ENCODE measurements at regions not wholly inside any gene's neighbourhood (a gene's known extent, or its start where the extent isn't known, plus 50 kb on each side); places are given as distances from the start of the nearest gene placed in this dataset.
"Not testable (repeated sequence)": the region's sequence is repeated elsewhere in the genome, so short reads cannot be mapped to it uniquely, and the experiment has no call there.

DNA sequence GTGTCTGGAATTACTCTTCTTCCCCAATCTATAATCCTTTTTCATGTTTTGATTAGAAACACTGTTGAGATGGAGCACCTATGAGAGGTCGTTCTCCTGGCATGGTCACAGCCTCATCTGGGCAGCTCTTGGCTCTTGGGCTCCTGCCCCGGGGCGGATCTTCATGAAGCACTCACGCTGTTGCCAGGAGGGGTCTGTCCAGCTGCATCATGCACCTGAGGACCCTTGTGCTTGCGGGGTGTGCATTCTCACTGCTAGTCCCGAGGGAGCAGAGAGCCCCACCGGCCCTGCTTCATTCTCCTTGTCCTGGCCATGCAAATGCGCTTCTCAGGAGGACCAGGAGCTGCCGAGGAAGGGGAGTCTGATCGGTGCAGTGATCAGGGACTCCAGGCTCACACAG is 117.6 kb upstream of the S1PR3 start:
- Histone ChIP-seq H3K4me3 (no peak overlapping the region), H3K27ac (peak overlapping the region in 1 of 2 donors; percentile 74), H3K4me1 (peaks cover 0 to 23% of the 10 kb centered on the region in 2 donors), H3K36me3 (no peaks in the 10 kb centered on the region), H3K27me3 (no peaks in the 10 kb centered on the region), H3K9me3 (peaks cover 0 to 8% of the 10 kb centered on the region in 2 donors)
- DNase-seq (ENCODE audit: low spot score): no peak
- TF ChIP-seq, protein P1, sequence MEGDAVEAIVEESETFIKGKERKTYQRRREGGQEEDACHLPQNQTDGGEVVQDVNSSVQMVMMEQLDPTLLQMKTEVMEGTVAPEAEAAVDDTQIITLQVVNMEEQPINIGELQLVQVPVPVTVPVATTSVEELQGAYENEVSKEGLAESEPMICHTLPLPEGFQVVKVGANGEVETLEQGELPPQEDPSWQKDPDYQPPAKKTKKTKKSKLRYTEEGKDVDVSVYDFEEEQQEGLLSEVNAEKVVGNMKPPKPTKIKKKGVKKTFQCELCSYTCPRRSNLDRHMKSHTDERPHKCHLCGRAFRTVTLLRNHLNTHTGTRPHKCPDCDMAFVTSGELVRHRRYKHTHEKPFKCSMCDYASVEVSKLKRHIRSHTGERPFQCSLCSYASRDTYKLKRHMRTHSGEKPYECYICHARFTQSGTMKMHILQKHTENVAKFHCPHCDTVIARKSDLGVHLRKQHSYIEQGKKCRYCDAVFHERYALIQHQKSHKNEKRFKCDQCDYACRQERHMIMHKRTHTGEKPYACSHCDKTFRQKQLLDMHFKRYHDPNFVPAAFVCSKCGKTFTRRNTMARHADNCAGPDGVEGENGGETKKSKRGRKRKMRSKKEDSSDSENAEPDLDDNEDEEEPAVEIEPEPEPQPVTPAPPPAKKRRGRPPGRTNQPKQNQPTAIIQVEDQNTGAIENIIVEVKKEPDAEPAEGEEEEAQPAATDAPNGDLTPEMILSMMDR (IDR thresholded peaks at IDR 0.05): no peak

DNA sequence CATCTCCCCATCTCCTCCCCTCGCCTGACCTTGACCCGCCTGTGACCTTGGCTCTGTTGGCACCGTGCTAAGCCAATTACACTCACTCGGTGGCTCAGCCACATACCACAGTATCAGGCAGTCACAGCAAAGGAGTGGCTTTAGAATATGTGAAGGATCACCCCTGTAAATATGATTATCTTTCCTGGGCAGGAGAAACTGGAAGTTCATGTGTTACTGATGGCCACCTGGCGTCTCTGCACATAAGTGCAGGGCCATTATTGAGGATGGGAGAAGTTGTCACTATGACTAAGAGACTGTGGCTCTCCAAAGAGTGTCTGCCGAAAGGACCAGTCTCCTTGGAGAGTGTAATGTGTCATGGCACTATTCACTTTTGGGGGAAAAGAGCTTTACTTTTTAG is 116.9 kb upstream of the S1PR3 start:
- Histone ChIP-seq H3K27ac (peak overlapping the region in 1 of 2 donors; percentile 74), H3K4me1 (peaks cover 0 to 23% of the 10 kb centered on the region in 2 donors), H3K36me3 (no peaks in the 10 kb centered on the region), H3K4me3 (no peak overlapping the region), H3K9me3 (peaks cover 0 to under 1% of the 10 kb centered on the region in 2 donors), H3K27me3 (no peaks in the 10 kb centered on the region)
- DNase-seq (ENCODE audit: low spot score): no peak
- TF ChIP-seq, protein P1 (IDR thresholded peaks at IDR 0.05): peak in 1 of 2 donors; percentile 48

DNA sequence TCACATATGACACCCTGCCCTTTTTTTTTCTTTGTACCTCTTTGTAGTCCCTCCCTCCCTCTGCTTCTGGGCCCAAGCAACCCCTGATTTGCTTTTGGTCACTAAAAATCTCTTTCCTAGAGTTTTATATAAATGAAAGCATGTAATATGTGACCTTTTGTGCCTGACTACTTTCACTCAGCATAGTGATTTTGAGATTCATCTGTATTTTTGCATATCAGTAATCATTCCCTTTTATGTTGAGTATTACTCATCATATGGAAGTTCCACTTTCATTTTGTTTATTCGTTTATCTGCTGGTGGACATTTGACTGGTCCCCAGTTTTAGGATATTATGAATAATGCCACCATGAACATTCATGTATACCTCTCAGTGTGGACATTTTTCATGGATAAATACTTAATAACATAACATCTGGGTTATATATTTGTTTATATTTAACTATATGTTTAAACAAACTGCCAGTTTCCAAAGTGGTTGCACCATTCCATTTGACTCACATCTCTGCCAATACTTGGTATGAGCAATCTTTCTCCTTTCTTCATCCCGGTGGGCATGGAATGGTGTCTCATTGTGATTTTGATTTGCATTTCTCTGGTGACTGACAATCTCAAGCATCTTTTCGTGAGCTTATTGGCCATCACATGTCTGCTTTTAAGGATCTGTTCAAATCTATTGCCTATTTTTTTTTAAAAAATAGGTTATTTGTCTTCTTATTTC is 115.7 kb upstream of the S1PR3 start:
- H3K4me3 ChIP-seq: no peak overlapping the region
- H3K4me1 ChIP-seq: peaks cover 0 to 23% of the 10 kb centered on the region in 2 donors
- H3K27ac ChIP-seq: no peak overlapping the region
- TF ChIP-seq, protein P1 (IDR thresholded peaks at IDR 0.05): no peak
- no peak for DNase-seq (ENCODE audit: low spot score)
- H3K27me3 ChIP-seq: no peaks in the 10 kb centered on the region
- H3K9me3 ChIP-seq: no peaks in the 10 kb centered on the region
- no peaks in the 10 kb centered on the region for H3K36me3 ChIP-seq

DNA sequence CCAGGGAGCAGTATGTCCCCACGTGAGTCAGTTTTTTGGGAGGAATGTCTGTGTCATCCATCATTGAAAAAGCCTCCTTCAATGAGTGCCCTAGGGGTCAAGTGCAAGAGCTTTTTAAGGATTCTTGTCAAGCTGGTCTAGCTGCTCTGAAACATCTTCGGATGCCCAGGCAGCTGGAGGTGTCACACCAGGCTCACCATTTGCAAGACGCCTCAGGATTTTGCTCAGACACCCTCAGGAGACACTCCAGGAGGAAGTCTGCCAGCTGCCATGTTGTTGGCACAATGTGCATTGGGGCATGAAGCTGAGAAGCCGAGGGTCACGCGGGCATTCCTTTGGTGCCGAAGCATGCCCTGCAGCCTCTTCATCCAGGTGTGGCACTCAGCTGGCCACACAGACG is 111.1 kb upstream of the S1PR3 start:
- no peak overlapping the region for H3K4me3 ChIP-seq
- no peak for DNase-seq (ENCODE audit: low spot score)
- H3K36me3 ChIP-seq: no peaks in the 10 kb centered on the region
- H3K9me3 ChIP-seq: no peaks in the 10 kb centered on the region
- H3K4me1 ChIP-seq: no peaks in the 10 kb centered on the region
- H3K27ac ChIP-seq: no peak overlapping the region
- TF ChIP-seq, protein P1 (IDR thresholded peaks at IDR 0.05): no peak
- H3K27me3 ChIP-seq: no peaks in the 10 kb centered on the region

DNA sequence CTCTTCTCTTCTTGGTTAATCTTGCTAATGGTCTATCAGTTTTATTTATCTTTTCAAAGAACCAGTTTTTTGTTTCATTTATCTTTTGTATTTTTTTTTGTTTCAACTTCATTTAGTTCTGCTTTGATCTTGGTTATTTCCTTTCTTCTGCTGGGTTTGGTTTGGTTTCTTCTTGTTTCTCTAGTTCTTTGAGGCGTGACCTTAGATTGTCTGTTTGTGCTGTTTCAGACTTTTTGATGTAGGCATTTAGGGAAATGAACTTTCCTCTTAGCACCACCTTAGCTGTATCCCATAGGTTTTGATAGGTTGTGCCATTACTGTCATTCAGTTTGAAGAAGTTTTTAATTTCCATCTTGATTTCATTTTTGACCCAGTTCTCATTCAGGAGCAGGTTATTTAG is 107.0 kb upstream of the S1PR3 start:
- not testable (repeated sequence) for DNase-seq (ENCODE audit: low spot score); H3K9me3 ChIP-seq; H3K4me3 ChIP-seq; H3K4me1 ChIP-seq; H3K27ac ChIP-seq; H3K27me3 ChIP-seq; H3K36me3 ChIP-seq

DNA sequence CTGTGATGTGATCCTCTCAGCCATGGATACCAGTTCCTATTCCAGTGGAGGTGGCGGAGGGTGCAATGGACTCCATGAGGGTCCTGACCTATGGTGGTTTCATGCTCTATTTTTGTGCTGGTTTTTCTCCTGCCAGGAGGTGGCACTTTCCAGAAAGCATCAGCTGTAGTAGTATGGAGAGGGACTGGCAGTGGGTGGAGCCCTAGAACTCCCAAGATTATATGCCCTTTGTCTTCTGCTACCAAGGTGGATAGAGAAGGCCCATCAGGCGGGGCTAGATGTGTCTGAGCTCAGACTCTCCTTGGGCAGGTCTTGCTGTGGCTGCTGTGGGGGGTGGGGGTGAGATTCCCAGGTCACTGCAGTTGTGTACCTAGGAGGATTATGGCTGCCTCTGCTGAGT is 104.5 kb upstream of the S1PR3 start:
- not testable (repeated sequence) for DNase-seq (ENCODE audit: low spot score); H3K4me1 ChIP-seq; H3K9me3 ChIP-seq; H3K36me3 ChIP-seq; H3K27ac ChIP-seq; H3K27me3 ChIP-seq; H3K4me3 ChIP-seq

DNA sequence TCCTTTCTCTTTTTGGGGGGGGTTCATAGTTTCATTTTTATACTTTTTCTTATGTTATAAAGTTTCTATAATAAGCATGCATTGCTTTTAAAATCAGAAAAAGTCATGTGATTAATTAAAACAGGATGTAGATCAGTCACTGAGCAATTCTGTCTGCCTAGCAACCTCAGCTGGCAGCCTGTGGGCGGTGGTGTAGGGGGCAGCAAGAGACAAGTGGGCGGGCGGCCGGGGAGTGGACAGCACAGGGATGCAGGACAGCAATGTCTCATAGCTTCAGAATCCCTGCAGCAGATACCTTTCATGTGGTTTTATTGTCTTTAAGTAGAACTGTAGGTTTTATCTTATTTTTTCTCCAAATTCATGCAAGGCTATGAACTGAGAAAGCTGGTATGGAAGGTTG is 101.9 kb upstream of the S1PR3 start:
- Histone ChIP-seq H3K4me3 (no peak overlapping the region), H3K27ac (no peak overlapping the region), H3K4me1 (no peaks in the 10 kb centered on the region), H3K27me3 (no peaks in the 10 kb centered on the region), H3K9me3 (no peaks in the 10 kb centered on the region), H3K36me3 (no peaks in the 10 kb centered on the region)
- TF ChIP-seq, protein P1 (IDR thresholded peaks at IDR 0.05): no peak
- no peak for DNase-seq (ENCODE audit: low spot score)
